ENCODE measurements at regions not wholly inside any gene's neighbourhood (a gene's known extent, or its start where the extent isn't known, plus 50 kb on each side); places are given as distances from the start of the nearest gene placed in this dataset.

DNA sequence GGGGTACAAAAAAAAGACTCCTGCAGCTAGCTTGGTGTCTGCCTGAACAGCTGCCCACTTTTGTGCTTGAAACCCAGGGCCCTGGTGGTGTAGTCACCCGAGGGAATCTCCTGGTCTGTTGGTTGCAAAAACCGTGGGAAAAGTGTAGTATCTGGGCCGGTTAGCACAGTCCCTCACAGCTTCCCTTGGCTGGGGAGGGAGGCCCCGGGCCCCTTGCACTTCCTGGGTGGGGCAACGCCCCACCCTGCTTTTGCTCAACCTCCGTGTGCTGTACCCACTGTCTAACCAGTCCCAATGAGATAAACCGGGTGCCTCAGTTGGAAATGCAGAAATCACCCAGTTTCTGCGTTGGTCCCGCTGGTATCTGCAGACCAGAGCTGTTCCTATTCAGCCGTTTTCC is 211.7 kb upstream of the ZPLD1 start:
- no peak overlapping the region for H3K27ac ChIP-seq
- TF ChIP-seq ZFX (IDR thresholded peaks at IDR 0.05; ENCODE audit: borderline replicate concordance): no peak
- TF ChIP-seq, protein P1, sequence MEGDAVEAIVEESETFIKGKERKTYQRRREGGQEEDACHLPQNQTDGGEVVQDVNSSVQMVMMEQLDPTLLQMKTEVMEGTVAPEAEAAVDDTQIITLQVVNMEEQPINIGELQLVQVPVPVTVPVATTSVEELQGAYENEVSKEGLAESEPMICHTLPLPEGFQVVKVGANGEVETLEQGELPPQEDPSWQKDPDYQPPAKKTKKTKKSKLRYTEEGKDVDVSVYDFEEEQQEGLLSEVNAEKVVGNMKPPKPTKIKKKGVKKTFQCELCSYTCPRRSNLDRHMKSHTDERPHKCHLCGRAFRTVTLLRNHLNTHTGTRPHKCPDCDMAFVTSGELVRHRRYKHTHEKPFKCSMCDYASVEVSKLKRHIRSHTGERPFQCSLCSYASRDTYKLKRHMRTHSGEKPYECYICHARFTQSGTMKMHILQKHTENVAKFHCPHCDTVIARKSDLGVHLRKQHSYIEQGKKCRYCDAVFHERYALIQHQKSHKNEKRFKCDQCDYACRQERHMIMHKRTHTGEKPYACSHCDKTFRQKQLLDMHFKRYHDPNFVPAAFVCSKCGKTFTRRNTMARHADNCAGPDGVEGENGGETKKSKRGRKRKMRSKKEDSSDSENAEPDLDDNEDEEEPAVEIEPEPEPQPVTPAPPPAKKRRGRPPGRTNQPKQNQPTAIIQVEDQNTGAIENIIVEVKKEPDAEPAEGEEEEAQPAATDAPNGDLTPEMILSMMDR (IDR thresholded peaks at IDR 0.05): no peak

DNA sequence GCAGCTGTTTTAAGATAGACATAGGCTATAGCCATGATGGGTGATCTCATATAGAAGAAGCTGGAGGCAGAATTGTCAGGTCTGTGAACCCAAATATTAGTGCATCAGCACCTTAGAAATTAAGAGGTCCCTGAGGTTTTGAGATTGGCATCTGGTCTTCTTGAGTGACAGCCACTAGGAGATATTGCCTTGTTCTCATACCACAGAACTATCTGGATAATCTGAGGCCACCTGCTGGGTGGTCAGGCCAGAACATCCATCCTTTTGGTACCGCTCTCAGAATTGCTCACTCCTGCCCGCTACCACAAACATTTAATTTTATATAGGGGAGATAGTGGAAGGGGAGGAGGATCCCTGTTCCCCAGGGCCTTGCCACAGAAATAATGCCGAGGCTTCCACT is 210.6 kb upstream of the ZPLD1 start:
- TF ChIP-seq, protein P1 (IDR thresholded peaks at IDR 0.05): peak; percentile 48
- TF ChIP-seq ZFX (IDR thresholded peaks at IDR 0.05; ENCODE audit: borderline replicate concordance): no peak
- H3K27ac ChIP-seq: no peak overlapping the region

DNA sequence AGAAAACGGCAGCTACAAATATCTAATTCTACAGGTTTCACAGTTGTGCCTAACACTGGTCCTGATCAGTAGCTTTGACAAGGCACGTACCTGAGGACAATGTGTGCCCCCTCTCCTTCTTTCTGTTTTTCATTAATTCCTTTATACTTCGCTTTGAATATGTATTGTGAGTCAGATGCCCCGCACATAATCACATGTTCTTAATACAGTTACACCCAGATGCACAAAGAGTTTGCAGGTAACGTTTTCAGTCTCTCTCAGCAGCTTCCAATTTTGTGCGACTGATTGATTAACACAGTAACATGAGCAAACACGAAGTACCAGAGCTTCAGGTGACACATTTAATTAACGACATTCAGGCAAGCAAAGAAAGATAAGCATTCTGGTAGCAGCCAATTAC is 209.8 kb upstream of the ZPLD1 start:
- TF ChIP-seq, protein P1 (IDR thresholded peaks at IDR 0.05): no peak
- TF ChIP-seq ZFX (IDR thresholded peaks at IDR 0.05; ENCODE audit: borderline replicate concordance): no peak
- no peak overlapping the region for H3K27ac ChIP-seq

DNA sequence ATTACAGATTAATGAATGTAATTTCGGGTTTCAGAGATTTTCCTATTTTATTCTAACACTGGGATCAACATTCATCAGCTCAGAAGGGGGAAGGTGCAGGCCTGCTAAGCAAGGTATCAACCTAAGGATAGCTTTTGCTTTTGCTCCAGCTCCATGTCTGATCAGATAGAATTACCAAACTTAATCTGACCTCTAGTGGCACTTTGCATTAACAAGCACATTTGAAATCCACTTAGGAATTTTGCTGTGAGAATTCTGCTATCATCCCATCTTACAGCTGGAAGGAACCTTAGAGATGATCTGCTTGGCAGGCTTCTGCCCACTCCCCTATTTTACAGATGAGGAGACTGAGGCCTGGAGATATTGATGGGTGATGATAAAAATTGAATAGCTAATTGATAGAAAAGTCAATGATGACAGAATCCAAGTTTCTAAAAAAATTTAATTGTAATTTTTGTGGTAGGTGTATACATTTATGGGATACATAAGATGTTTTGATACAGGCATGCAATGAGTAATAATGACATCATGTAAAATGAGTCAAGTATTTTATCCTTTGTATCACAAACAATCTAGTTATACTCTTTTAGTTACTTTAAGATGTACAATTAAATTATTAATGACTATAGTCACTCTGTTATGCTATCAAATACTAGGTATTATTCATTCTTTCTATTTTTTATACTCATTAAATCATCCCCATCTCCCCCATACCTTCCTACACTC is 209.2 kb upstream of the ZPLD1 start:
- H3K27ac ChIP-seq: no peak overlapping the region
- TF ChIP-seq, protein P1 (IDR thresholded peaks at IDR 0.05): peak; percentile 69
- no peak for TF ChIP-seq ZFX (IDR thresholded peaks at IDR 0.05; ENCODE audit: borderline replicate concordance)

DNA sequence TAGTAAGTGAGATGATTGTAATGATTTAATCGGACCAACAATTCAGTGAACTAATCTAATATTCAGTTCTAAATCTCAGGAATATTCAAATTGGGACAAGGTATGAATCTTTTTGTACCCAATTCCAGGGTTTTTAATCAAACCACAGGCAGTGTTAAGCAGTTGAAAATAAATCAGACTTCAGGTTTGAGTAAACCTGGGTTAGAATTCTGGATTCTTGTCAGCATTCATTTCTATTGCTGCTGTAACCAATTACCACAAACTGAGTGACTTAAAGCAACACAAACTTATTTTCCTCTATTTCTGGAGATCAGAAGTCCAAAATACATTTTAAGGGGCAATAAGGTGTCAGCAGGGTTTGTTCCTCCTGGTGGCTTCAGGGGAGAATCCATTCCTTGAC is 208.4 kb upstream of the ZPLD1 start:
- 0 out of 2 replicates have a peak overlapping the region, but pooled peaks have one; percentile 1 for H3K27ac ChIP-seq
- no peak for TF ChIP-seq ZFX (IDR thresholded peaks at IDR 0.05; ENCODE audit: borderline replicate concordance)
- TF ChIP-seq, protein P1 (IDR thresholded peaks at IDR 0.05): no peak

DNA sequence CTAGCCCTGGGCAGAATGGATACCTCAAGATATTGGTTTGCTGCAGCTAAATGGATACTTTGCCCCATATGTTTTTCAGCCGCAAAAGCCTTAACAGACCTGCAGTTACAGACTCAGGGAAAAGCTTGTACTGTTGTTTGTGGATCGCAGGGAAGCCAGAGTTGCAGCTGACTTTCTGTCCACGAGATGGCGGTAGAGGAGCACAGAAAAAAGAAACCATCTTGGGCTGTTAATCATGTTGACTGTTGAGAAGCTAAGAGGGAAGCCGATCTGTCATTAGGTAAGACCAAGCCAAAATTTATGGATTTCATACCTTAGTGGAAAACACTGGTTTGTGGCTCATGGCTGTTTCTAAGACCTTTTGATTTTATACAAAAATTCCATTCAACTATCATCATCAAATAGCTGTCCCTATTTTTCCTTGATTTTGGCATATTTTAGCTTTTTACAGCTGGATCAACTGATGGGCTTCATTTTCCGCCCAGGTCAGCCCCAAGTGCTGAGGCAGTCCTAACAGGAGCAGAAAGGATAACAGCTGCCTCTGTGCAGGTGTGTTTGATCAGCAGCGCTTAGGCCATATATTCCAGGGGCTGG is 205.7 kb upstream of the ZPLD1 start:
- TF ChIP-seq, protein P1 (IDR thresholded peaks at IDR 0.05): peak; percentile 90
- no peak for TF ChIP-seq ZFX (IDR thresholded peaks at IDR 0.05; ENCODE audit: borderline replicate concordance)
- H3K27ac ChIP-seq: peak overlapping the region; percentile 5; the same call in 1 of the 2 replicates

DNA sequence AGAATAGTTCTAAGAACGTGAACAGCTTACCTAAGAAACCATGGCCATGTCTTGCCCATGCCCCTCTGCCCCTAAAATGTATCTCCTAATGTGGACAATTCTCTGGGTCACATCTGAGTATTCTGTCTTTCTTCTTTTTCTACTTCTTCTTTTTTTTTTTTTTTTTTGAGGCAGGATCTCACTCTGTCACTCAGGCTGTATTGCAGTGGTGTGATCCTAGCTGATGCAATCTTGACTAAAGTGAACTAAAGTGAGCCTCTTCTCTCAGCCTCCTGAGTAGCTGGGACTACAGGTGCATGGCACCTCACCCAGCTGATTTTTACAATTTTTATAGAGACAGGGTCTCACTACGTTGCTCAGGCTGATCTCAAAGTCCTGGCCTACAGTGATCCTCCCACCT is 204.8 kb upstream of the ZPLD1 start:
- H3K27ac ChIP-seq: peak overlapping the region; percentile 5; the same call in 1 of the 2 replicates
- TF ChIP-seq ZFX (IDR thresholded peaks at IDR 0.05; ENCODE audit: borderline replicate concordance): no peak
- TF ChIP-seq, protein P1 (IDR thresholded peaks at IDR 0.05): no peak
